Natural killer cell (primary cell): ENCODE measurements at regions not wholly inside any gene's neighbourhood (a gene's known extent, or its start where the extent isn't known, plus 50 kb on each side); places are given as distances from the start of the nearest gene placed in this dataset.

Source experiments
- ATAC-seq, 3 donors: fragments of 150-1000 bp in 2 of 3; fragments of 200-7000 bp in 1 of 3; cut with Tn5 transposase; 1 replicate in 1 of 3; 2 replicates in 2 of 3; pipeline ENCODE4 v1.10.0; 2021; ENCODE audit warnings: mild to moderate bottlenecking in 2 of 3, moderate library complexity in 2 of 3
- DNase-seq, 2 donors: peaks; one replicate each; pipeline versions ENCODE4 v3.0.0 to v3.0.0-alpha.2; 2013 to 2021; ENCODE audit warnings: mixed read lengths in 1 of 2
- H3K27ac ChIP-seq: one replicate; pipeline ENCODE4 v1.5.1; 2013; ENCODE audit warnings: mild to moderate bottlenecking, low read length
- H3K27me3 ChIP-seq: one replicate; pipeline ENCODE4 v1.6.1; 2013; ENCODE audit warnings: low read length; ENCODE audit not compliant: control insufficient read depth, insufficient read depth
- H3K36me3 ChIP-seq: one replicate; pipeline ENCODE4 v1.6.1; 2013; ENCODE audit warnings: low read length; ENCODE audit not compliant: control insufficient read depth, insufficient read depth
- H3K4me1 ChIP-seq: one replicate; pipeline ENCODE4 v1.6.1; 2013; ENCODE audit warnings: low read length; ENCODE audit not compliant: control insufficient read depth, insufficient read depth
- H3K4me3 ChIP-seq: one replicate; pipeline ENCODE4 v1.5.1; 2013; ENCODE audit warnings: low read length
- H3K9me3 ChIP-seq: one replicate; pipeline ENCODE4 v1.6.1; 2013; ENCODE audit warnings: low read length; ENCODE audit not compliant: control insufficient read depth, insufficient read depth
- H3K27ac Mint-ChIP-seq, 2 donors: one replicate each; pipeline ENCODE4 v1.8.0; 2022; ENCODE audit warnings: mild to moderate bottlenecking in 2 of 2, mixed read lengths in 2 of 2, moderate library complexity in 1 of 2
- H3K27me3 Mint-ChIP-seq, 2 donors: one replicate each; pipeline ENCODE4 v1.8.0; 2022; ENCODE audit warnings: low read depth in 2 of 2, mixed read lengths in 2 of 2
- H3K36me3 Mint-ChIP-seq: one replicate; pipeline ENCODE4 v1.8.0; 2022; ENCODE audit warnings: mixed read lengths
- H3K4me1 Mint-ChIP-seq, 2 donors: one replicate each; pipeline ENCODE4 v1.8.0; 2022; ENCODE audit warnings: mixed read lengths in 2 of 2
- H3K4me3 Mint-ChIP-seq: one replicate; pipeline ENCODE4 v1.8.0; 2022; ENCODE audit warnings: mild to moderate bottlenecking, moderate library complexity, mixed read lengths
- H3K9me3 Mint-ChIP-seq, 2 donors: one replicate each; pipeline ENCODE4 v1.8.0; 2022; ENCODE audit warnings: mixed read lengths in 2 of 2
- CTCF ChIP-seq: fragments of 200-600 bp; IDR thresholded peaks from one replicate; pipeline ENCODE4 v1.8.0; 2022; ENCODE audit warnings: antibody characterized with exemption
- WGBS: methylation state at CpG from one replicate; pipeline ENCODE4 v1.1.7; 2013; ENCODE audit warnings: missing lambda C conversion rate; ENCODE audit not compliant: insufficient coverage; 5-methylcytosine and 5-hydroxymethylcytosine counted together
- intact Hi-C: fragments of 100-400 bp; cut with micrococcal nuclease; formaldehyde crosslinking; loops from one replicate; pipeline ENCODE4 v1.14.2; 2022

- H3K27me3 Mint-ChIP-seq = peaks cover 4 to 7% of the 10 kb centered on the region in 2 donors
- Histone ChIP-seq H3K27me3 (no peaks in the 10 kb centered on the region), H3K4me1 (peaks cover 28% of the 10 kb centered on the region), H3K27ac (no peak overlapping the region), H3K4me3 (no peak overlapping the region), H3K36me3 (no peaks in the 10 kb centered on the region), H3K9me3 (no peaks in the 10 kb centered on the region)
- no peaks in the 10 kb centered on the region for H3K36me3 Mint-ChIP-seq
- peaks cover 0 to 5% of the 10 kb centered on the region in 2 donors for H3K9me3 Mint-ChIP-seq
- DNase-seq (no peak), ATAC-seq (no peak)
- H3K4me3 Mint-ChIP-seq = no peak overlapping the region
- H3K4me1 Mint-ChIP-seq = peaks cover 32 to 40% of the 10 kb centered on the region in 2 donors
- intact Hi-C loops = no loop called here
- 97% methylated on average over 7 of the region's 7 CpGs for whole genome bisulfite sequencing
- TF ChIP-seq CTCF = no peak
- no peak overlapping the region for H3K27ac Mint-ChIP-seq
Observed at GRCh38 chr3:187795207-187795960, 50.1 kb upstream of the BCL6 start.

- Mint-ChIP-seq H3K36me3 (no peaks in the 10 kb centered on the region), H3K9me3 (peaks cover 0 to 5% of the 10 kb centered on the region in 2 donors), H3K4me3 (peak overlapping the region; percentile 78), H3K4me1 (peaks cover 59 to 60% of the 10 kb centered on the region in 2 donors), H3K27me3 (peaks cover 2 to 7% of the 10 kb centered on the region in 2 donors), H3K27ac (peak overlapping the region; percentile 50 to 76)
- ATAC-seq (no peak), DNase-seq (no peak)
- Histone ChIP-seq H3K4me1 (peaks cover 47% of the 10 kb centered on the region), H3K27ac (peak overlapping the region; percentile 41), H3K27me3 (no peaks in the 10 kb centered on the region), H3K36me3 (no peaks in the 10 kb centered on the region), H3K4me3 (no peak overlapping the region), H3K9me3 (no peaks in the 10 kb centered on the region)
- no peak for TF ChIP-seq CTCF
- intact Hi-C loops = no loop called here
- no CpG with 5 or more reads among the region's 1 CpG for WGBS
Observed at GRCh38 chr3:187798126-187798525, 52.9 kb upstream of the BCL6 start.

- H3K36me3 ChIP-seq = no peaks in the 10 kb centered on the region
- 47% methylated on average over 15 of the region's 15 CpGs for WGBS
- peak overlapping the region; percentile 41 for H3K27ac ChIP-seq
- H3K27me3 ChIP-seq = no peaks in the 10 kb centered on the region
- Mint-ChIP-seq H3K4me1 (peaks cover 60% of the 10 kb centered on the region in 2 donors), H3K9me3 (peaks cover 0 to 5% of the 10 kb centered on the region in 2 donors), H3K36me3 (no peaks in the 10 kb centered on the region), H3K27me3 (peaks cover 2 to 7% of the 10 kb centered on the region in 2 donors), H3K27ac (peak overlapping the region; percentile 50 to 76), H3K4me3 (peak overlapping the region; percentile 78)
- peak; percentile 49 to 69 (median 56) for ATAC-seq
- H3K9me3 ChIP-seq = no peaks in the 10 kb centered on the region
- intact Hi-C loops = no loop called here
- DNase-seq = peak in 1 of 2 donors; percentile 61
- TF ChIP-seq CTCF = no peak
- no peak overlapping the region for H3K4me3 ChIP-seq
- H3K4me1 ChIP-seq = peaks cover 47% of the 10 kb centered on the region
Observed at GRCh38 chr3:187798531-187799530, 53.6 kb upstream of the BCL6 start.
